Endodermal cell (in vitro differentiated cells): ENCODE measurements at regions not wholly inside any gene's neighbourhood (a gene's known extent, or its start where the extent isn't known, plus 50 kb on each side); places are given as distances from the start of the nearest gene placed in this dataset.

Source experiments
- DNase-seq: peaks from one replicate; pipeline ENCODE4 v3.0.0-alpha.2; 2017
- H3K27ac ChIP-seq: 2 replicates; pipeline ENCODE4 v1.5.1; 2013; ENCODE audit warnings: mild to moderate bottlenecking, low read depth, low read length, moderate library complexity
- H3K27me3 ChIP-seq: 2 replicates; pipeline ENCODE4 v1.6.1; 2013; ENCODE audit warnings: mild to moderate bottlenecking, low read length, moderate library complexity; ENCODE audit not compliant: insufficient read depth, control insufficient read depth, poor library complexity, severe bottlenecking
- H3K36me3 ChIP-seq: 2 replicates; pipeline ENCODE4 v1.7.0; 2013; ENCODE audit warnings: mild to moderate bottlenecking, low read length, moderate library complexity; ENCODE audit not compliant: control insufficient read depth, insufficient read depth
- H3K4me1 ChIP-seq: one replicate; pipeline ENCODE4 v1.7.0; 2013; ENCODE audit warnings: low read length; ENCODE audit not compliant: control insufficient read depth, insufficient read depth
- H3K4me3 ChIP-seq: 2 replicates; pipeline ENCODE4 v1.5.1; 2013; ENCODE audit warnings: mild to moderate bottlenecking, low read length, moderate library complexity
- H3K9ac ChIP-seq: 2 replicates; pipeline ENCODE4 v1.6.1; 2013; ENCODE audit warnings: mild to moderate bottlenecking, low read length, moderate library complexity; ENCODE audit not compliant: poor library complexity, severe bottlenecking; ENCODE audit errors: extremely low read depth
- H3K9me3 ChIP-seq: 2 replicates; pipeline ENCODE4 v1.6.1; 2013; ENCODE audit warnings: mild to moderate bottlenecking, low read length, moderate library complexity; ENCODE audit not compliant: control insufficient read depth
- H3K27ac Mint-ChIP-seq: 2 replicates; pipeline ENCODE4 v1.8.0; 2020; ENCODE audit warnings: mixed read lengths
- H3K27me3 Mint-ChIP-seq: 2 replicates; pipeline ENCODE4 v1.8.0; 2021; ENCODE audit warnings: mild to moderate bottlenecking, mixed read lengths; ENCODE audit not compliant: insufficient read depth
- H3K36me3 Mint-ChIP-seq: 2 replicates; pipeline ENCODE4 v1.8.0; 2020; ENCODE audit warnings: low read depth, mixed read lengths
- H3K4me1 Mint-ChIP-seq: 2 replicates; pipeline ENCODE4 v1.8.0; 2020; ENCODE audit warnings: mixed read lengths
- H3K4me3 Mint-ChIP-seq: 2 replicates; pipeline ENCODE4 v1.8.0; 2020; ENCODE audit warnings: mild to moderate bottlenecking, moderate library complexity, mixed read lengths
- H3K9me3 Mint-ChIP-seq: 2 replicates; pipeline ENCODE4 v1.8.0; 2020; ENCODE audit warnings: mild to moderate bottlenecking, mixed read lengths
- CTCF ChIP-seq: fragments of 200-600 bp; sonication (generic); conservative IDR thresholded peaks from 2 replicates; pipeline ENCODE4 v1.5.0; 2021; ENCODE audit warnings: antibody characterized with exemption, mild to moderate bottlenecking
- WGBS, 2 experiments: methylation state at CpG; one replicate each; pipeline versions ENCODE4 v1.1.5 to v1.1.7; 2013; ENCODE audit warnings: missing lambda C conversion rate in 2 of 2, mixed read lengths in 1 of 2; ENCODE audit not compliant: insufficient coverage in 1 of 2, insufficient read length in 1 of 2; 5-methylcytosine and 5-hydroxymethylcytosine counted together

DNA sequence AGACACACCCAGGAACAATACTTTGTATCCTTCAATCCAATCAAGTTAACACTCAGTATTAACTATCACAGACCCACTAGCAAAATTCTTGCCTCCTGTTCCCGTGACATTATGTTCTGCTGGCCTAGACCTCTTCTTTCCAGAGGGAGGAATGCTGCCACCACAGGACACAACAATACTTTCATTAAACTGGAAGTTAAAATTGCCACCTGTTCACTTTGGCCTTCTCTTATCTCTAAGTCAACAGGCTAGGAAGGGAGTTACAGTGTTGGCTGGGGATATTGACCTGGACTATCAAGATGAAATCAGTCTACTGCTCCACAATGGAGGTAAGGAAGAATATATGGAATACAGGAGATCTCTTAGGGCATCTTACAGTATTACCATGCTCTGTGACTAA lies 1000.4 kb upstream of the GBE1 start:
- H3K9me3 Mint-ChIP-seq = no peaks in the 10 kb centered on the region
- Histone ChIP-seq H3K4me3 (no peak overlapping the region), H3K9ac (no peak overlapping the region), H3K9me3 (no peaks in the 10 kb centered on the region), H3K4me1 (no peaks in the 10 kb centered on the region), H3K27me3 (no peaks in the 10 kb centered on the region), H3K27ac (no peak overlapping the region), H3K36me3 (no peaks in the 10 kb centered on the region)
- H3K4me3 Mint-ChIP-seq = no peak overlapping the region
- no peaks in the 10 kb centered on the region for H3K36me3 Mint-ChIP-seq
- H3K27ac Mint-ChIP-seq = no peak overlapping the region
- 100% methylated on average over 1 of the region's 1 CpG; no CpG with 5 or more reads in 1 of the 2 experiments for WGBS, 2 experiments
- no peak for TF ChIP-seq CTCF
- DNase-seq = no peak
- H3K4me1 Mint-ChIP-seq = peaks cover 2% of the 10 kb centered on the region
- H3K27me3 Mint-ChIP-seq = no peaks in the 10 kb centered on the region

- Histone ChIP-seq H3K27me3 (no peaks in the 10 kb centered on the region), H3K4me3 (no peak overlapping the region), H3K36me3 (no peaks in the 10 kb centered on the region), H3K4me1 (no peaks in the 10 kb centered on the region), H3K9me3 (no peaks in the 10 kb centered on the region), H3K27ac (no peak overlapping the region), H3K9ac (no peak overlapping the region)
- Mint-ChIP-seq H3K4me3 (no peak overlapping the region), H3K4me1 (peaks cover 4% of the 10 kb centered on the region), H3K27me3 (no peaks in the 10 kb centered on the region), H3K36me3 (no peaks in the 10 kb centered on the region), H3K27ac (no peak overlapping the region), H3K9me3 (no peaks in the 10 kb centered on the region)
- no peak for DNase-seq
- no peak for TF ChIP-seq CTCF
- WGBS, 2 experiments = 96 to 100% methylated on average over 1 of the region's 1 CpG
These were observed 984.1 kb upstream of the GBE1 start for GRCh38 chr3:82745544-82745943.

DNA sequence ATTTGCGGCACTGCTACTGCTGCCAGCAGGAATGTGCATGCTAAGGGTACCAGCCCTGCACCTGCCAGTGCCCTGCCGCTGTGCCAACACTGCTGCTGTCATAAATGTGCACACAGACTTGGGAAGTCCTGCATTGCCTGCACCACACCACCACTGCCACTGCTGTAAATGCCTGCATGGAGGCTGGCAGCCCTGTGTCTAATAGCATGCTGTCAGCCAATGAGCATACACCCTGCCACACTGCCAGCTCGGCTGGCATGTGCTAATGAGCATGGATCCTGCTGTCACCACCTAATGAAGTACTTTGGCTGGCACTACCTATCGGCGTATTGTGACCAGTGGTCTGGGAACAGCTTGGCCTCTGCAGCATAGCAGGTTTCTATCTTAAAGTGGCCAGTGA lies 981.8 kb upstream of the GBE1 start:
- no peaks in the 10 kb centered on the region for H3K27me3 Mint-ChIP-seq
- H3K27me3 ChIP-seq = no peaks in the 10 kb centered on the region
- no peak overlapping the region for H3K4me3 Mint-ChIP-seq
- H3K9me3 Mint-ChIP-seq = no peaks in the 10 kb centered on the region
- no peak overlapping the region for H3K27ac ChIP-seq
- H3K4me3 ChIP-seq = no peak overlapping the region
- DNase-seq = no peak
- H3K36me3 Mint-ChIP-seq = no peaks in the 10 kb centered on the region
- 92 to 95% methylated on average over 3 to 5 of the region's 5 CpGs for WGBS, 2 experiments
- no peak overlapping the region for H3K9ac ChIP-seq
- H3K4me1 Mint-ChIP-seq = peaks cover 11% of the 10 kb centered on the region
- H3K36me3 ChIP-seq = no peaks in the 10 kb centered on the region
- peaks cover 5% of the 10 kb centered on the region for H3K4me1 ChIP-seq
- no peak for TF ChIP-seq CTCF
- H3K27ac Mint-ChIP-seq = no peak overlapping the region
- no peaks in the 10 kb centered on the region for H3K9me3 ChIP-seq
